Rectal smooth muscle tissue (tissue), 1 donor: ENCODE measurements at regions not wholly inside any gene's neighbourhood (a gene's known extent, or its start where the extent isn't known, plus 50 kb on each side); places are given as distances from the start of the nearest gene placed in this dataset.
"Not testable (repeated sequence)": the region's sequence is repeated elsewhere in the genome, so short reads cannot be mapped to it uniquely, and the experiment has no call there.

Experiments
- H3K27ac ChIP-seq: one replicate; pipeline ENCODE4 v1.7.0; 2013; ENCODE audit warnings: low read depth, low read length, inconsistent platforms
- H3K27me3 ChIP-seq: one replicate; pipeline ENCODE4 v1.7.0; 2013; ENCODE audit warnings: low read length; ENCODE audit not compliant: control insufficient read depth, insufficient read depth
- H3K36me3 ChIP-seq: one replicate; pipeline ENCODE4 v1.7.0; 2013; ENCODE audit warnings: low read length; ENCODE audit not compliant: control insufficient read depth, insufficient read depth
- H3K4me1 ChIP-seq: one replicate; pipeline ENCODE4 v1.7.0; 2013; ENCODE audit warnings: low read length; ENCODE audit not compliant: control insufficient read depth, insufficient read depth
- H3K4me3 ChIP-seq: one replicate; pipeline ENCODE4 v1.7.0; 2013; ENCODE audit warnings: low read length
- H3K9ac ChIP-seq: one replicate; pipeline ENCODE4 v1.7.0; 2013; ENCODE audit warnings: low read length

- H3K4me3 ChIP-seq, H3K27ac ChIP-seq, H3K4me1 ChIP-seq, H3K36me3 ChIP-seq, H3K9ac ChIP-seq, H3K27me3 ChIP-seq: not testable (repeated sequence)
Measured at GRCh38 chr11:14591046-14591445, 52.6 kb upstream of the PDE3B start.

GRCh38 chr11:14593671-14594070 lies 49.9 kb upstream of the PDE3B start:
- Histone ChIP-seq H3K27me3 (no peaks in the 10 kb centered on the region), H3K9ac (no peak overlapping the region), H3K4me1 (no peaks in the 10 kb centered on the region), H3K4me3 (no peak overlapping the region), H3K36me3 (no peaks in the 10 kb centered on the region), H3K27ac (no peak overlapping the region)
